RWPE1 (cell line): ENCODE measurements at regions not wholly inside any gene's neighbourhood (a gene's known extent, or its start where the extent isn't known, plus 50 kb on each side); places are given as distances from the start of the nearest gene placed in this dataset.

Experiments
- CTCF ChIA-PET: fragments of 350-600 bp; sonication (Branson Sonifier 250); formaldehyde crosslinking; extraction: SDS; loops from one replicate; lab custom pipeline; 2021; lab: Yijun Ruan, JAX
- POLR2A ChIA-PET: fragments of 400-600 bp; formaldehyde crosslinking; extraction: SDS; loops from one replicate; lab custom pipeline; 2020; ENCODE audit warnings: antibody characterized with exemption; ENCODE audit not compliant: low non-redundant PET; lab: Yijun Ruan, JAX
- DNase-seq: peaks from one replicate; pipeline ENCODE4 v3.0.0; 2012; ENCODE audit warnings: low spot score
- H3K27ac ChIP-seq: fragments of 450-650 bp; 2 replicates; pipeline ENCODE4 v1.5.1; 2017
- TF ChIP-seq, protein P1 (sequence below): fragments of 450-650 bp; conservative IDR thresholded peaks from 2 replicates; pipeline ENCODE4 v1.5.1; 2017; ENCODE audit warnings: low read depth, mild to moderate bottlenecking

GRCh38 chr5:57581772-57582171, 99.2 kb upstream of the ACTBL2 start:
- TF ChIP-seq, protein P1, sequence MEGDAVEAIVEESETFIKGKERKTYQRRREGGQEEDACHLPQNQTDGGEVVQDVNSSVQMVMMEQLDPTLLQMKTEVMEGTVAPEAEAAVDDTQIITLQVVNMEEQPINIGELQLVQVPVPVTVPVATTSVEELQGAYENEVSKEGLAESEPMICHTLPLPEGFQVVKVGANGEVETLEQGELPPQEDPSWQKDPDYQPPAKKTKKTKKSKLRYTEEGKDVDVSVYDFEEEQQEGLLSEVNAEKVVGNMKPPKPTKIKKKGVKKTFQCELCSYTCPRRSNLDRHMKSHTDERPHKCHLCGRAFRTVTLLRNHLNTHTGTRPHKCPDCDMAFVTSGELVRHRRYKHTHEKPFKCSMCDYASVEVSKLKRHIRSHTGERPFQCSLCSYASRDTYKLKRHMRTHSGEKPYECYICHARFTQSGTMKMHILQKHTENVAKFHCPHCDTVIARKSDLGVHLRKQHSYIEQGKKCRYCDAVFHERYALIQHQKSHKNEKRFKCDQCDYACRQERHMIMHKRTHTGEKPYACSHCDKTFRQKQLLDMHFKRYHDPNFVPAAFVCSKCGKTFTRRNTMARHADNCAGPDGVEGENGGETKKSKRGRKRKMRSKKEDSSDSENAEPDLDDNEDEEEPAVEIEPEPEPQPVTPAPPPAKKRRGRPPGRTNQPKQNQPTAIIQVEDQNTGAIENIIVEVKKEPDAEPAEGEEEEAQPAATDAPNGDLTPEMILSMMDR: no peak
- no peak overlapping the region for H3K27ac ChIP-seq
- POLR2A ChIA-PET: no interaction called here
- DNase-seq: no peak
- CTCF ChIA-PET: no interaction called here

DNA sequence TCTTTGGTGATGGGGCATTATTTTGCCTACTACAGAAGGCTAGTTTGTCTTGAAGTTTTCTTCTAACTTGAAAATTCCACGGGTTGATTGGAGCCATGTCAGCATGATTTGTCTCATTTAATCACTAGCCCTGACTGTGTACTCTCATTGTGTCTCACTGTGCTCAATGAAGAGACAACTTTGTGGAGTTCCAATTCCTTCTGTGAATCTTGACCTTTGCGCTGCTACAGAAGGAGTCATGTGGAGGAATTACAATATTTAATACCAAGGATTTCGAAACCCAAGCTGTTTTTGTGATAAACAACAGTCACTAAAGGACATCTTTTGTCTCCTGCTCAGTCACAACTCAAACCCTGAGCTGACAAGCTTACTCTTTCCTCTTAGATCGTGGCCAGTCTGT, 98.6 kb upstream of the ACTBL2 start:
- CTCF ChIA-PET: no interaction called here
- POLR2A ChIA-PET: no interaction called here
- TF ChIP-seq, protein P1: no peak
- H3K27ac ChIP-seq: no peak overlapping the region
- no peak for DNase-seq

DNA sequence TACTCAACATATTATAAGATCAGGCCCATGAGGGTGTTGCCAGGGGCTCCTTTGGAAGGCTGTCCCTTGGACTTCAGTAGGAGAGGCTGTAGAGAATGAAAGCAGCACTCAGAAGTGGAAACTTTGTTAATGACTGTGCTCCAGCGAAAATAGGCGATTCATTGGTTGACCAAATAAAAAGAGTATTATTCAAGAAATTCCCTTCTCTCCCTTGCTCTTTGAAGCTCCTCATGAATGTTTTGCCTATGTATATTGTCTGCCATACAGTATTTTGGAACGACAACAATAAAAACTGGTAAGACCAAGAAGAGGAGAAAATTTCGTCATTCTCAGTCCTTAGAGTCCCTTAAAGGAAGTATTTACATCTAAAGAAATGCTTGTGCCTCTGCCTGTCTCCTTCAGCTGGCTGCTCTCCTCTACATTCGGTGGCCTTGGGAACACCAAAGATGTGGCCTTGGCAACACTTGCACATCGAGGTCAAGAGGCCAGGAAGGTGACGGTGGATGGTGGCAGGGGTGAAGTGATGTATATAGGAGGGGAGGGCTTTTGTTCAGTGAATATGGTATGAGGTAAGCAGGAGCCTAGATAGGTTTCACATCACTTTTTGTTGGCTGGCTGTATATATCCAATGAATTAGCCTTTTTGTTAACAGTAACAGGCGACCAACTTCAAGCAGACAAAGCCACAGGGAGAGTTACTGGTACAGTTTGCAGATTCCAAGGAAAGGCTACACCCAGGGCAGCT, 95.0 kb upstream of the ACTBL2 start:
- TF ChIP-seq, protein P1: no peak

GRCh38 chr5:57576317-57576716, 93.7 kb upstream of the ACTBL2 start:
- no peak for DNase-seq
- H3K27ac ChIP-seq: no peak overlapping the region
- TF ChIP-seq, protein P1: no peak
- CTCF ChIA-PET: no interaction called here
- POLR2A ChIA-PET: no interaction called here

More for the DNA sequence above, 95.0 kb upstream of the ACTBL2 start:
- POLR2A ChIA-PET: no interaction called here
- no peak overlapping the region for H3K27ac ChIP-seq
- CTCF ChIA-PET: no interaction called here
- no peak for DNase-seq

GRCh38 chr5:57575839-57576238, 93.2 kb upstream of the ACTBL2 start:
- DNase-seq: no peak
- H3K27ac ChIP-seq: no peak overlapping the region
- ChIA-PET CTCF (no interaction called here), POLR2A (no interaction called here)
- TF ChIP-seq, protein P1: no peak

GRCh38 chr5:57572461-57572860, 89.8 kb upstream of the ACTBL2 start:
- CTCF ChIA-PET: interaction anchor here (0.6 kb wide), 1 partner anchor 36 kb away, joined by 4 read pairs; no protein-coding TSS in a partner anchor
- DNase-seq: no peak
- POLR2A ChIA-PET: no interaction called here
- TF ChIP-seq, protein P1: no peak
- no peak overlapping the region for H3K27ac ChIP-seq
